Heart left ventricle (tissue), 16 donors: ENCODE measurements at regions not wholly inside any gene's neighbourhood (a gene's known extent, or its start where the extent isn't known, plus 50 kb on each side); places are given as distances from the start of the nearest gene placed in this dataset.
A peak's percentile ranks its signal among the peaks of the same experiment; 100 is the strongest.

Source experiments
- ATAC-seq, 4 donors: fragments of 200-7000 bp; cut with Tn5 transposase; one replicate each; pipeline ENCODE4 v1.9.1; 2020 to 2022; ENCODE audit warnings: moderate library complexity in 4 of 4, mild to moderate bottlenecking in 3 of 4, moderate number of reproducible peaks in 1 of 4
- DNase-seq, 5 donors: peaks; one replicate each; pipeline ENCODE4 v3.0.0-alpha.2; 2020
- H3K27ac ChIP-seq, 12 donors: fragments of 200-600 bp; sonication (generic) in 4 of 12; one replicate each; pipeline versions ENCODE4 v1.5.0 to v1.8.0; 2016 to 2022; ENCODE audit warnings: mild to moderate bottlenecking in 2 of 12
- H3K27me3 ChIP-seq, 9 donors: fragments of 200-600 bp; sonication (generic) in 2 of 9; one replicate each; pipeline versions ENCODE4 v1.5.1 to v1.8.0; 2016 to 2022; ENCODE audit warnings: mild to moderate bottlenecking in 3 of 9
- H3K36me3 ChIP-seq, 9 donors: fragments of 200-600 bp; sonication (generic) in 2 of 9; one replicate each; pipeline versions ENCODE4 v1.5.0 to v1.8.0; 2018 to 2022; ENCODE audit warnings: mild to moderate bottlenecking in 2 of 9
- H3K4me1 ChIP-seq, 12 donors: fragments of 200-600 bp; sonication (generic) in 4 of 12; one replicate each; pipeline versions ENCODE4 v1.5.0 to v1.8.0; 2016 to 2022; ENCODE audit warnings: mild to moderate bottlenecking in 3 of 12
- H3K4me3 ChIP-seq, 12 donors: fragments of 200-600 bp; sonication (generic) in 4 of 12; one replicate each; pipeline versions ENCODE4 v1.5.0 to v1.8.0; 2017 to 2022; ENCODE audit warnings: mild to moderate bottlenecking in 9 of 12, moderate library complexity in 4 of 12
- H3K9me3 ChIP-seq, 12 donors: fragments of 200-600 bp; sonication (generic) in 4 of 12; one replicate each; pipeline versions ENCODE4 v1.5.0 to v1.8.0; 2016 to 2022; ENCODE audit warnings: mild to moderate bottlenecking in 1 of 12
- CTCF ChIP-seq, 12 donors: fragments of 200-600 bp; sonication (generic) in 4 of 12; IDR thresholded peaks; one replicate each; pipeline versions ENCODE4 v1.5.0 to v1.8.0; 2018 to 2022; ENCODE audit warnings: antibody characterized with exemption in 12 of 12, mild to moderate bottlenecking in 5 of 12
- POLR2A ChIP-seq, 2 donors: fragments of 450-650 bp; IDR thresholded peaks; one replicate each; pipeline ENCODE4 v1.6.1; 2017; ENCODE audit warnings: antibody characterized with exemption in 2 of 2, mild to moderate bottlenecking in 2 of 2, moderate library complexity in 2 of 2
- WGBS, 4 donors: extraction: QIAGEN DNeasy Blood & Tissue Kit in 2 of 4; methylation state at CpG; one replicate each; pipeline versions ENCODE4 v1.1.5 to v1.1.7; 2013 to 2018; 5-methylcytosine and 5-hydroxymethylcytosine counted together
- intact Hi-C, 10 donors: fragments of 100-400 bp; cut with DNase I; formaldehyde crosslinking; loops; one replicate each; pipeline versions ENCODE4 v1.11.1 to v1.14.2; 2022
- donor health status: ischemic (EF 13 %, LVEDD 7.1; RV severe dilation, severe dysfunction).
- donor health status: healthy with polysubstance abuse.
- donor health status: DM: no; HTN: yes; CAD: no.
- donor health status: DM: no; HTN: no; CAD: no.
- donor health status: ischemic (EF 25% LVEDD 6.9; RV normal size, moderate dysfunction).
- donor health status: ischemic (EF 25% LVEDD 5.7; RV mildly dilated, moderate dysfunction).
- donor health status: healthy.
- donor health status: DM: yes; HTN: yes; CAD: no.
- donor health status: ischemic (EF 35%, LVEDD 5.7; RV mildly dilated, moderate dysfunction).
- donor health status: nonischemic (EF 11% LVEDD 7.7; RV severe dilation, severe dysfunction).
- donor health status: DM: yes; HTN: yes; CAD: no.
- donor health status: PGD.
- donor health status: ischemic (EF 29% LVEDD 5.4; RV normal size, mild dysfunction).
- donor health status: nonischemic (EF 23%, LVEDD 6.1; RV moderate dilation, normal function).

- no peak for TF ChIP-seq POLR2A (IDR thresholded peaks at IDR 0.05)
- no peak for TF ChIP-seq CTCF (IDR thresholded peaks at IDR 0.05)
- intact Hi-C loops = loop anchor here in 1 of 10 donors (10.0 kb wide), 1 partner anchor 189 kb away; the partner anchor contains the start of gene ADGRL4
- peak in 1 of 5 donors; percentile 18 for DNase-seq
- H3K4me1 ChIP-seq = peaks cover 0 to 10% (median 0%) of the 10 kb centered on the region in 12 donors
- WGBS, 4 donors = 31 to 49% (median 44%) methylated on average over 7 of the region's 7 CpGs
- peak overlapping the region in 8 of 12 donors; percentile 15 to 65 (median 26) for H3K27ac ChIP-seq
- ATAC-seq = peak in 3 of 4 donors; percentile 52 to 92 (median 63)
- no peak overlapping the region for H3K4me3 ChIP-seq
- H3K9me3 ChIP-seq = no peaks in the 10 kb centered on the region
- H3K36me3 ChIP-seq = no peaks in the 10 kb centered on the region
- H3K27me3 ChIP-seq = no peaks in the 10 kb centered on the region
These were observed 186.9 kb upstream of the ADGRL4 start for GRCh38 chr1:79193211-79194079.

GRCh38 chr1:79190074-79190473, 183.5 kb upstream of the ADGRL4 start:
- no peak overlapping the region for H3K27ac ChIP-seq
- DNase-seq (no peak), ATAC-seq (no peak)
- no peaks in the 10 kb centered on the region for H3K9me3 ChIP-seq
- no peaks in the 10 kb centered on the region for H3K36me3 ChIP-seq
- no peaks in the 10 kb centered on the region for H3K27me3 ChIP-seq
- H3K4me1 ChIP-seq = peaks cover 0 to 10% (median 0%) of the 10 kb centered on the region in 12 donors
- no peak for TF ChIP-seq POLR2A (IDR thresholded peaks at IDR 0.05)
- no peak for TF ChIP-seq CTCF (IDR thresholded peaks at IDR 0.05)
- intact Hi-C loops = loop anchor here in 1 of 10 donors (10.0 kb wide), 1 partner anchor 185 kb away; the partner anchor contains the start of gene ADGRL4
- H3K4me3 ChIP-seq = no peak overlapping the region
- WGBS, 4 donors = 56 to 72% (median 62%) methylated on average over 1 of the region's 1 CpG

- intact Hi-C loops = no loop called here
- Histone ChIP-seq H3K27ac (no peak overlapping the region), H3K27me3 (no peaks in the 10 kb centered on the region), H3K4me3 (no peak overlapping the region), H3K36me3 (no peaks in the 10 kb centered on the region), H3K4me1 (peaks cover 0 to 6% (median 0%) of the 10 kb centered on the region in 12 donors), H3K9me3 (no peaks in the 10 kb centered on the region)
- DNase-seq (no peak), ATAC-seq (no peak)
- WGBS, 4 donors = 45 to 69% (median 52%) methylated on average over 2 of the region's 2 CpGs
- TF ChIP-seq POLR2A (IDR thresholded peaks at IDR 0.05) = no peak
- TF ChIP-seq CTCF (IDR thresholded peaks at IDR 0.05) = no peak
These were observed 181.8 kb upstream of the ADGRL4 start for GRCh38 chr1:79188337-79188736.

GRCh38 chr1:79186260-79186659, 179.7 kb upstream of the ADGRL4 start:
- H3K27ac ChIP-seq = no peak overlapping the region
- ATAC-seq = no peak
- intact Hi-C loops = no loop called here

More at GRCh38 chr1:79186260-79186659, 179.7 kb upstream of the ADGRL4 start:
- Histone ChIP-seq H3K9me3 (no peaks in the 10 kb centered on the region), H3K36me3 (no peaks in the 10 kb centered on the region), H3K4me1 (peaks cover 0 to 6% (median 0%) of the 10 kb centered on the region in 12 donors), H3K4me3 (no peak overlapping the region), H3K27me3 (no peaks in the 10 kb centered on the region)
- no peak for DNase-seq
- TF ChIP-seq POLR2A (IDR thresholded peaks at IDR 0.05) (no peak), CTCF (IDR thresholded peaks at IDR 0.05) (no peak)
